DMS153 (cell line): ENCODE measurements at regions not wholly inside any gene's neighbourhood (a gene's known extent, or its start where the extent isn't known, plus 50 kb on each side); places are given as distances from the start of the nearest gene placed in this dataset.
A peak's percentile ranks its signal among the peaks of the same experiment; 100 is the strongest.

ENCODE experiments used
- DNase-seq: peaks from one replicate; lab custom pipeline; 2025; lab: John Stamatoyannopoulos, UW

- no peak for DNase-seq
Observed at GRCh38 chr10:91036807-91037411, 116.0 kb upstream of the ANKRD1 start.

- DNase-seq = no peak
Observed at GRCh38 chr10:91038971-91039370, 118.1 kb upstream of the ANKRD1 start.

GRCh38 chr10:91040343-91040742 lies 119.5 kb upstream of the ANKRD1 start:
- no peak for DNase-seq

- no peak for DNase-seq
Observed at GRCh38 chr10:91042069-91042468, 121.2 kb upstream of the ANKRD1 start.

- peak; percentile 13 for DNase-seq
Observed at GRCh38 chr10:91043173-91043910, 122.5 kb upstream of the ANKRD1 start.

GRCh38 chr10:91046869-91047268 lies 126.0 kb upstream of the ANKRD1 start:
- no peak for DNase-seq

GRCh38 chr10:91048380-91048779 lies 127.5 kb upstream of the ANKRD1 start:
- DNase-seq = no peak

GRCh38 chr10:91049296-91049987 lies 128.6 kb upstream of the ANKRD1 start:
- DNase-seq = no peak

GRCh38 chr10:91049988-91050360 lies 129.1 kb upstream of the ANKRD1 start:
- DNase-seq = no peak

GRCh38 chr10:91050371-91051034 lies 129.6 kb upstream of the ANKRD1 start:
- DNase-seq = no peak

- DNase-seq = no peak
Observed at GRCh38 chr10:91051829-91052228, 130.9 kb upstream of the ANKRD1 start.

GRCh38 chr10:91054325-91054724 lies 133.4 kb upstream of the ANKRD1 start:
- no peak for DNase-seq

GRCh38 chr10:91061187-91061586 lies 140.3 kb upstream of the ANKRD1 start:
- DNase-seq = no peak

- no peak for DNase-seq
Observed at GRCh38 chr10:91061608-91062007, 140.7 kb upstream of the ANKRD1 start.

GRCh38 chr10:91062091-91062490 lies 141.2 kb upstream of the ANKRD1 start:
- no peak for DNase-seq

GRCh38 chr10:91071786-91072185 lies 148.7 kb upstream of the PCGF5 start:
- no peak for DNase-seq

GRCh38 chr10:91073286-91073979 lies 147.0 kb upstream of the PCGF5 start:
- DNase-seq = no peak

- no peak for DNase-seq
Observed at GRCh38 chr10:91076991-91077548, 143.4 kb upstream of the PCGF5 start.

GRCh38 chr10:91077549-91078071 lies 142.9 kb upstream of the PCGF5 start:
- peak; percentile 79 for DNase-seq

- DNase-seq = no peak
Observed at GRCh38 chr10:91080776-91081175, 139.7 kb upstream of the PCGF5 start.

GRCh38 chr10:91082447-91082846 lies 138.0 kb upstream of the PCGF5 start:
- DNase-seq = no peak
